ENCODE measurements at regions not wholly inside any gene's neighbourhood (a gene's known extent, or its start where the extent isn't known, plus 50 kb on each side); places are given as distances from the start of the nearest gene placed in this dataset.

- H3K4me1 Mint-ChIP-seq (ENCODE audit: low read depth) = peaks cover 31% of the 10 kb centered on the region
Measured at GRCh38 chr12:107362960-107363359, 269.6 kb upstream of the CRY1 start.

GRCh38 chr12:107364875-107365518 lies 271.6 kb upstream of the CRY1 start:
- intact Hi-C loops (cut with micrococcal nuclease) = no loop called here
- peaks cover 39% of the 10 kb centered on the region for H3K4me1 Mint-ChIP-seq (ENCODE audit: low read depth)
- H3K27ac Mint-ChIP-seq = no peak overlapping the region
- no peaks in the 10 kb centered on the region for H3K27me3 Mint-ChIP-seq (ENCODE audit: low read depth)
- DNase-seq (ENCODE audit: low spot score) = no peak
- no peak overlapping the region for H3K4me3 Mint-ChIP-seq (ENCODE audit: low read depth)
- H3K36me3 Mint-ChIP-seq (ENCODE audit: low read depth) = peaks cover 2% of the 10 kb centered on the region
- H3K9me3 Mint-ChIP-seq = no peaks in the 10 kb centered on the region

More at GRCh38 chr12:107362960-107363359, 269.6 kb upstream of the CRY1 start:
- Mint-ChIP-seq H3K9me3 (no peaks in the 10 kb centered on the region), H3K36me3 (ENCODE audit: low read depth) (peaks cover 13% of the 10 kb centered on the region), H3K4me3 (ENCODE audit: low read depth) (no peak overlapping the region), H3K27me3 (ENCODE audit: low read depth) (no peaks in the 10 kb centered on the region), H3K27ac (no peak overlapping the region)
- no peak for DNase-seq (ENCODE audit: low spot score)
- intact Hi-C loops (cut with micrococcal nuclease) = no loop called here

GRCh38 chr12:107365703-107366102 lies 272.4 kb upstream of the CRY1 start:
- Mint-ChIP-seq H3K27me3 (ENCODE audit: low read depth) (no peaks in the 10 kb centered on the region), H3K4me1 (ENCODE audit: low read depth) (peaks cover 44% of the 10 kb centered on the region), H3K36me3 (ENCODE audit: low read depth) (no peaks in the 10 kb centered on the region), H3K9me3 (no peaks in the 10 kb centered on the region), H3K27ac (no peak overlapping the region), H3K4me3 (ENCODE audit: low read depth) (no peak overlapping the region)
- intact Hi-C loops (cut with micrococcal nuclease) = no loop called here
- no peak for DNase-seq (ENCODE audit: low spot score)

DNA sequence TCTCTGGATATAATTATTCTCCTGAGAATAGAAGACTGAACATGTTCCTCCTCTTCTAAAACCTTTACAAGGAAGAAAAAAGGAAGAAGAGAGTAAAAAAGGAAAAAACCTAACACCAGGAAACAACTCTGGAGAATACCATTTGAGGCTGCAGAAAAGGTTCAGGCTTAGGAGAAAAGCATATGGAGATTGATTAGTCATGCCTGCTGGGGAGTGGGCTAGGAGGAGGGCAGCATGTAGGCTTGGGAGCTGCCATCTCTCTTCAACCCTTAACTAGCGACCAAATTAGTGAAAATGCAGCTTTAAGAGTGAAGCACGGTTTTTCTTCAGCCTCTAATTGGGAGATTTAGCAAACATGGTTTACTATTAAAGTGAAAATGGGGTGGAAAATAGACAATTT lies 273.0 kb upstream of the CRY1 start:
- Mint-ChIP-seq H3K27me3 (ENCODE audit: low read depth) (no peaks in the 10 kb centered on the region), H3K36me3 (ENCODE audit: low read depth) (no peaks in the 10 kb centered on the region), H3K27ac (no peak overlapping the region), H3K9me3 (no peaks in the 10 kb centered on the region), H3K4me1 (ENCODE audit: low read depth) (peaks cover 49% of the 10 kb centered on the region), H3K4me3 (ENCODE audit: low read depth) (no peak overlapping the region)
- intact Hi-C loops (cut with micrococcal nuclease) = no loop called here
- DNase-seq (ENCODE audit: low spot score) = no peak

- Mint-ChIP-seq H3K36me3 (ENCODE audit: low read depth) (no peaks in the 10 kb centered on the region), H3K4me1 (ENCODE audit: low read depth) (peaks cover 67% of the 10 kb centered on the region), H3K9me3 (no peaks in the 10 kb centered on the region), H3K4me3 (ENCODE audit: low read depth) (peak overlapping the region; percentile 79), H3K27me3 (ENCODE audit: low read depth) (no peaks in the 10 kb centered on the region), H3K27ac (peak overlapping the region; percentile 85)
- DNase-seq (ENCODE audit: low spot score) = peak; percentile 28
- intact Hi-C loops (cut with micrococcal nuclease) = loop anchor here (1.0 to 2.0 kb wide), 3 partner anchors 12 to 82 kb away; no protein-coding TSS in a partner anchor
Measured at GRCh38 chr12:107368586-107368985, 275.2 kb upstream of the CRY1 start.

DNA sequence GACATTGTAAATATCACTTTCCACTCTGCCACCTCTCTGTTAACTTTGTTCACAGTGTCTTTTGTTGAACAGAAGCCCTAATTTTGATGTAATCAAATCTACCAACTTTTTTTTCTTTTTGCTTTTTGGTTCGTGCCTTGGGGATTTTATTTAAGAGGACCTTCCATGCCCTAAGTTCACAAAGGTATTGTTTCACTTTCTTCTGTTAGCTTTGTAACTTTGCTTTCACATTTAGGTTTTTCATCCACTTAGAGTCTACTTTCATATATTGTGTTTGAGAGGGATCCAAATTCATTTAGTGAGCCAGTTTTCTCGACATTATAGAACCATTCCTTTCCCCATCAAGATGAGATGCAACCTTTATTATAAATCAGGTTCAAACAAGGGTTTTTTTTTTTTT lies 275.7 kb upstream of the CRY1 start:
- Mint-ChIP-seq H3K9me3 (no peaks in the 10 kb centered on the region), H3K4me1 (ENCODE audit: low read depth) (peaks cover 69% of the 10 kb centered on the region), H3K27ac (peak overlapping the region; percentile 85), H3K36me3 (ENCODE audit: low read depth) (no peaks in the 10 kb centered on the region), H3K4me3 (ENCODE audit: low read depth) (peak overlapping the region; percentile 79), H3K27me3 (ENCODE audit: low read depth) (no peaks in the 10 kb centered on the region)
- DNase-seq (ENCODE audit: low spot score) = no peak
- intact Hi-C loops (cut with micrococcal nuclease) = loop anchor here (1.0 to 2.0 kb wide), 4 partner anchors 47 to 146 kb away; a partner anchor contains a TSS

DNA sequence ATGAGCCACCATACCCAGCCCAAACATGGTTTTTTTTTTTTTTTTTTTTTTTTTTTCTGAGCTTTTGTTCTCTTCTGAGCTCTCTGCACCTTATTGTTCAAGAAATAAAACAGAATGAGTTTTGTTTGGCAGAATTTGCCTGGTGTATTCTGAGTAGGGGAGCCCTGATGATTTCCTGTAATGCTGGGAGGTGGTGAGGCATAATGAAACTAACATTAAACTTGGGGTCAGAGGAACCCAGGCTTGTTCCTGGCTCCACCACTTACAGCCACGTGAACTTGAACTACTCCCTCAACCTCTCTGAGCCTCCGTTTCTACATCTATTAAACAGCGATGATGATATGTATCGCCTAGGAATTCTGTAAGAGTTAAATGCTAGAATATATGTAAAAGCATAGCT lies 276.3 kb upstream of the CRY1 start:
- peaks cover 76% of the 10 kb centered on the region for H3K4me1 Mint-ChIP-seq (ENCODE audit: low read depth)
- H3K9me3 Mint-ChIP-seq = no peaks in the 10 kb centered on the region
- peak overlapping the region; percentile 79 for H3K4me3 Mint-ChIP-seq (ENCODE audit: low read depth)
- no peaks in the 10 kb centered on the region for H3K27me3 Mint-ChIP-seq (ENCODE audit: low read depth)
- peak overlapping the region; percentile 85 for H3K27ac Mint-ChIP-seq
- intact Hi-C loops (cut with micrococcal nuclease) = loop anchor here (1.0 to 2.0 kb wide), 4 partner anchors 47 to 146 kb away; a partner anchor contains a TSS
- no peaks in the 10 kb centered on the region for H3K36me3 Mint-ChIP-seq (ENCODE audit: low read depth)
- peak; percentile 54 for DNase-seq (ENCODE audit: low spot score)

- intact Hi-C loops (cut with micrococcal nuclease) = loop anchor here (1.0 kb wide), 2 partner anchors 20 to 30 kb away; no protein-coding TSS in a partner anchor
- DNase-seq (ENCODE audit: low spot score) = peak; percentile 36
- Mint-ChIP-seq H3K9me3 (no peaks in the 10 kb centered on the region), H3K4me1 (ENCODE audit: low read depth) (peaks cover 67% of the 10 kb centered on the region), H3K36me3 (ENCODE audit: low read depth) (no peaks in the 10 kb centered on the region), H3K4me3 (ENCODE audit: low read depth) (peak overlapping the region; percentile 47), H3K27me3 (ENCODE audit: low read depth) (no peaks in the 10 kb centered on the region), H3K27ac (peak overlapping the region; percentile 87)
Measured at GRCh38 chr12:107372229-107372658, 278.9 kb upstream of the CRY1 start.

DNA sequence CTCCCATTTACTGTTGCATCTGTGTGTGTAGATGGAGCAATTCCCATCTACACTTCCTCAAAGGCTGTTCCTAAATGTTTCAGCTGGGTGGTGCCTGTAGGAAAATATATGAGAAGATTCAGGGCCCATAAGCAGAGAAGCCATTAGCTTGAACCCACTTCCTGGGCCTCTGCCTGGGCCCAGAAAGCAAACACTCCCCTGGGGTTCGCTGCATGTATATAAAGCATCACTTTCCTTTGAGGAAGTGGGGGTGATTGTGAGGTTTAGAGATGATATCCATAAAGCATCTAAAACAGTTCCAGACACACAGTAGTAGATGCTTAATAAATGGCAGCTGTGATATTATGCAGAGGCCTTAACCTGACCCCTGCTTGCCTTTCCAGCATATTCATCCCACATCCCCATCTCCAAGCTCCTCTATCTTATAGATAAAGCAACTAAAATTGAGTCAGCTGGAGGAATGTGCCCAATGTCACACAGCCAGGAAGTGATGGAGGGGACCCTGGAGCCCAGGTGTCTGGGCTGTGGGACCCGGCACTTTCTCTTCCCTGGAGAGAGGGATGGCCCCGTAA lies 280.0 kb upstream of the CRY1 start:
- DNase-seq (ENCODE audit: low spot score) = no peak

DNA sequence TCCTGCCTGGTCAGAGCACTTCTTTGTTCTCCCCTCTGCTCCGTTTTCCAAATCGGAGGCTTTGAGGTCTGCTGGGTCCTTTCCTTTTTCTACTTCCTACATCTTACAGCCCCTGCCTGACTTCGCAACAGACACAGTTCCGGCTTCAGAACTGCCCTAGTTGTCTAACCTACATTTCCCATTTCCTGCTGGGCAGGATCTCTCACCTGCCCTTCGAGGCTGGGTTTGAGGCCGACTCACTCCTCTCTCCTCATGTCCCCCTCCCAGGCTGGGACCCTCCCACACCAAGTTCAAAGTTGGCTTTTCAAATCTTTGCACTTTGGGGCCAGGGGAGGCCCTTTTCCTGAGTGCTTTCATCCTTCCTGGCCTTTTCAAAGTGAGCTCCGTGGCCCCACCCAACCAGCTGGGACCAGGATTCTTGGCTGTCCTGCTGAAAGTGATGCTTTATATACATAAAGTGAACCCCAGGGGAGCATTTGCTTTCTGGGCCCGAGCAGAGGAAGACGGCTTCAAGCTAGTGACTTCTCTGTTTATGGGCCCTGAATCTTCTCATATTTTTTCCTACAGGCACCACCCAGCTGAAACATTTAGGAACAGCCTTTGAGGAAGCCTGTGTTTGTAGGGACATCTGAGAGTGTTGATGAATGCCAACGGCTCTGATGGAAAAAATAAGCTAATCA lies 281.0 kb upstream of the CRY1 start:
- Mint-ChIP-seq H3K27me3 (ENCODE audit: low read depth) (no peaks in the 10 kb centered on the region), H3K9me3 (no peaks in the 10 kb centered on the region), H3K4me1 (ENCODE audit: low read depth) (peaks cover 57% of the 10 kb centered on the region), H3K36me3 (ENCODE audit: low read depth) (no peaks in the 10 kb centered on the region), H3K4me3 (ENCODE audit: low read depth) (no peak overlapping the region), H3K27ac (peak overlapping the region; percentile 59)
- DNase-seq (ENCODE audit: low spot score) = no peak
- intact Hi-C loops (cut with micrococcal nuclease) = no loop called here

More for the DNA sequence above, 280.0 kb upstream of the CRY1 start:
- H3K4me1 Mint-ChIP-seq (ENCODE audit: low read depth) = peaks cover 62% of the 10 kb centered on the region
- peak overlapping the region; percentile 87 for H3K27ac Mint-ChIP-seq
- intact Hi-C loops (cut with micrococcal nuclease) = no loop called here
- H3K4me3 Mint-ChIP-seq (ENCODE audit: low read depth) = no peak overlapping the region
- H3K9me3 Mint-ChIP-seq = no peaks in the 10 kb centered on the region
- H3K27me3 Mint-ChIP-seq (ENCODE audit: low read depth) = no peaks in the 10 kb centered on the region
- H3K36me3 Mint-ChIP-seq (ENCODE audit: low read depth) = no peaks in the 10 kb centered on the region

DNA sequence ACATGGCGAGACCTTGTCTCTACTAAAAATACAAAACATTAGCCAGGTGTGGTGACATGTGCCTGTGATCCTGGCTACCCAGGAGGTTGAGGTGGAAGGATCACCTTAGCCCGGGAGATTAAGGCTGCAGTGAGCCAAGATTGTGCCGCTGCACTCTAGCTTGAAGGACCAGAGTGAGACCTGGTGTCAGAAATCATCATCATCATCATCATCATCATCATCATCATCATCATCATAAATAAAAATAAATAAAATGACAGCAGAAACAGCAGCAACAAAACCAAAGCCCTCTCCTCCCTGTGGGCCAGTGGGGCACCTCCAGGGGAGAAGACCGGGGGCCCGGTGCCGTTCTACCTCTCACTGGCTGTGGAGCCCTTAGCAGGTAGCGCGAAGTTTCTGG lies 281.9 kb upstream of the CRY1 start:
- intact Hi-C loops (cut with micrococcal nuclease) = no loop called here
- Mint-ChIP-seq H3K36me3 (ENCODE audit: low read depth) (no peaks in the 10 kb centered on the region), H3K9me3 (no peaks in the 10 kb centered on the region), H3K27ac (no peak overlapping the region), H3K27me3 (ENCODE audit: low read depth) (no peaks in the 10 kb centered on the region), H3K4me3 (ENCODE audit: low read depth) (no peak overlapping the region), H3K4me1 (ENCODE audit: low read depth) (peaks cover 58% of the 10 kb centered on the region)
- no peak for DNase-seq (ENCODE audit: low spot score)

- intact Hi-C loops (cut with micrococcal nuclease) = no loop called here
- no peak for DNase-seq (ENCODE audit: low spot score)
- no peak overlapping the region for H3K4me3 Mint-ChIP-seq (ENCODE audit: low read depth)
- no peaks in the 10 kb centered on the region for H3K9me3 Mint-ChIP-seq
- peaks cover 37% of the 10 kb centered on the region for H3K4me1 Mint-ChIP-seq (ENCODE audit: low read depth)
- H3K27ac Mint-ChIP-seq = no peak overlapping the region
- no peaks in the 10 kb centered on the region for H3K27me3 Mint-ChIP-seq (ENCODE audit: low read depth)
- H3K36me3 Mint-ChIP-seq (ENCODE audit: low read depth) = no peaks in the 10 kb centered on the region
Measured at GRCh38 chr12:107377596-107378385, 284.4 kb upstream of the CRY1 start.

Data from activated T-helper 2 cell treated with anti-CD3 and anti-CD28 coated beads, Interferon-gamma antibody, Interleukin-2, Interleukin-4, amounts not matched to agents 10 μg/mL and 5 μg/mL and 100 μg/mL, durations not matched to agents 14 hours and 24 hours and 36 hours (primary cell).